Endodermal cell (in vitro differentiated cells): ENCODE measurements at regions not wholly inside any gene's neighbourhood (a gene's known extent, or its start where the extent isn't known, plus 50 kb on each side); places are given as distances from the start of the nearest gene placed in this dataset.

Source experiments
- DNase-seq: peaks from one replicate; pipeline ENCODE4 v3.0.0-alpha.2; 2017
- H3K27ac ChIP-seq: 2 replicates; pipeline ENCODE4 v1.5.1; 2013; ENCODE audit warnings: mild to moderate bottlenecking, low read depth, low read length, moderate library complexity
- H3K27me3 ChIP-seq: 2 replicates; pipeline ENCODE4 v1.6.1; 2013; ENCODE audit warnings: mild to moderate bottlenecking, low read length, moderate library complexity; ENCODE audit not compliant: insufficient read depth, control insufficient read depth, poor library complexity, severe bottlenecking
- H3K36me3 ChIP-seq: 2 replicates; pipeline ENCODE4 v1.7.0; 2013; ENCODE audit warnings: mild to moderate bottlenecking, low read length, moderate library complexity; ENCODE audit not compliant: control insufficient read depth, insufficient read depth
- H3K4me1 ChIP-seq: one replicate; pipeline ENCODE4 v1.7.0; 2013; ENCODE audit warnings: low read length; ENCODE audit not compliant: control insufficient read depth, insufficient read depth
- H3K4me3 ChIP-seq: 2 replicates; pipeline ENCODE4 v1.5.1; 2013; ENCODE audit warnings: mild to moderate bottlenecking, low read length, moderate library complexity
- H3K9ac ChIP-seq: 2 replicates; pipeline ENCODE4 v1.6.1; 2013; ENCODE audit warnings: mild to moderate bottlenecking, low read length, moderate library complexity; ENCODE audit not compliant: poor library complexity, severe bottlenecking; ENCODE audit errors: extremely low read depth
- H3K9me3 ChIP-seq: 2 replicates; pipeline ENCODE4 v1.6.1; 2013; ENCODE audit warnings: mild to moderate bottlenecking, low read length, moderate library complexity; ENCODE audit not compliant: control insufficient read depth
- H3K27ac Mint-ChIP-seq: 2 replicates; pipeline ENCODE4 v1.8.0; 2020; ENCODE audit warnings: mixed read lengths
- H3K27me3 Mint-ChIP-seq: 2 replicates; pipeline ENCODE4 v1.8.0; 2021; ENCODE audit warnings: mild to moderate bottlenecking, mixed read lengths; ENCODE audit not compliant: insufficient read depth
- H3K36me3 Mint-ChIP-seq: 2 replicates; pipeline ENCODE4 v1.8.0; 2020; ENCODE audit warnings: low read depth, mixed read lengths
- H3K4me1 Mint-ChIP-seq: 2 replicates; pipeline ENCODE4 v1.8.0; 2020; ENCODE audit warnings: mixed read lengths
- H3K4me3 Mint-ChIP-seq: 2 replicates; pipeline ENCODE4 v1.8.0; 2020; ENCODE audit warnings: mild to moderate bottlenecking, moderate library complexity, mixed read lengths
- H3K9me3 Mint-ChIP-seq: 2 replicates; pipeline ENCODE4 v1.8.0; 2020; ENCODE audit warnings: mild to moderate bottlenecking, mixed read lengths
- WGBS, 2 experiments: methylation state at CpG; one replicate each; pipeline versions ENCODE4 v1.1.5 to v1.1.7; 2013; ENCODE audit warnings: missing lambda C conversion rate in 2 of 2, mixed read lengths in 1 of 2; ENCODE audit not compliant: insufficient coverage in 1 of 2, insufficient read length in 1 of 2; 5-methylcytosine and 5-hydroxymethylcytosine counted together
- TF ChIP-seq, protein P1 (sequence below): fragments of 200-600 bp; sonication (generic); conservative IDR thresholded peaks from 2 replicates; pipeline ENCODE4 v1.5.0; 2021; ENCODE audit warnings: antibody characterized with exemption, mild to moderate bottlenecking

- Mint-ChIP-seq H3K36me3 (no peaks in the 10 kb centered on the region), H3K9me3 (no peaks in the 10 kb centered on the region), H3K4me1 (peaks cover 12% of the 10 kb centered on the region), H3K27ac (no peak overlapping the region), H3K4me3 (no peak overlapping the region), H3K27me3 (peaks cover 11% of the 10 kb centered on the region)
- H3K9me3 ChIP-seq = no peaks in the 10 kb centered on the region
- H3K27ac ChIP-seq = no peak overlapping the region
- WGBS, 2 experiments = 88 to 93% methylated on average over 2 of the region's 2 CpGs
- H3K4me1 ChIP-seq = no peaks in the 10 kb centered on the region
- DNase-seq = no peak
- TF ChIP-seq, protein P1, sequence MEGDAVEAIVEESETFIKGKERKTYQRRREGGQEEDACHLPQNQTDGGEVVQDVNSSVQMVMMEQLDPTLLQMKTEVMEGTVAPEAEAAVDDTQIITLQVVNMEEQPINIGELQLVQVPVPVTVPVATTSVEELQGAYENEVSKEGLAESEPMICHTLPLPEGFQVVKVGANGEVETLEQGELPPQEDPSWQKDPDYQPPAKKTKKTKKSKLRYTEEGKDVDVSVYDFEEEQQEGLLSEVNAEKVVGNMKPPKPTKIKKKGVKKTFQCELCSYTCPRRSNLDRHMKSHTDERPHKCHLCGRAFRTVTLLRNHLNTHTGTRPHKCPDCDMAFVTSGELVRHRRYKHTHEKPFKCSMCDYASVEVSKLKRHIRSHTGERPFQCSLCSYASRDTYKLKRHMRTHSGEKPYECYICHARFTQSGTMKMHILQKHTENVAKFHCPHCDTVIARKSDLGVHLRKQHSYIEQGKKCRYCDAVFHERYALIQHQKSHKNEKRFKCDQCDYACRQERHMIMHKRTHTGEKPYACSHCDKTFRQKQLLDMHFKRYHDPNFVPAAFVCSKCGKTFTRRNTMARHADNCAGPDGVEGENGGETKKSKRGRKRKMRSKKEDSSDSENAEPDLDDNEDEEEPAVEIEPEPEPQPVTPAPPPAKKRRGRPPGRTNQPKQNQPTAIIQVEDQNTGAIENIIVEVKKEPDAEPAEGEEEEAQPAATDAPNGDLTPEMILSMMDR = no peak
- peaks cover 13% of the 10 kb centered on the region for H3K27me3 ChIP-seq
- H3K36me3 ChIP-seq = no peaks in the 10 kb centered on the region
- H3K9ac ChIP-seq = no peak overlapping the region
- no peak overlapping the region for H3K4me3 ChIP-seq
These were observed 348.5 kb upstream of the RIOK2 start for GRCh38 chr5:97531549-97531948.

DNA sequence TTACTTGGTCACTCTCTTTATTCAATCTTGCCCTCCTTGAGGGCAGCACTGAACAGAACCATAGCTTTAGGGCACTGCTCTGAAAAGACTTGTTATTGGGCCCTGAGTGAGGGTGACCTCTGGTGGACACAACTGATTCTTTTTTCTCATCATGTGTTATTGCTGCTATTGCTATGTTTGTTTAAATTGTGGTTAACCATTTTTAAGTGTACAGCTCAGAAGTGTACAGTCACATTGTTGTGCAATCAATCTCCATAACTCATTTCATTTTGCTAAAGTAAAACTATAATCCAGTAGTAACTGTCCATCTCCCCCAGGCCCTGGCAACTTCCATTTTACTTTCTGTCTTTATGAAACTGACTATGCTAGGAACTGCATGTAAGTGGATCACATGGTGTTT lies 351.1 kb upstream of the RIOK2 start:
- H3K9me3 ChIP-seq = no peaks in the 10 kb centered on the region
- H3K27ac Mint-ChIP-seq = no peak overlapping the region
- H3K4me1 ChIP-seq = no peaks in the 10 kb centered on the region
- no peak overlapping the region for H3K4me3 Mint-ChIP-seq
- H3K36me3 Mint-ChIP-seq = no peaks in the 10 kb centered on the region
- H3K27me3 Mint-ChIP-seq = peaks cover 11% of the 10 kb centered on the region
- H3K9me3 Mint-ChIP-seq = no peaks in the 10 kb centered on the region
- H3K4me3 ChIP-seq = no peak overlapping the region
- H3K9ac ChIP-seq = no peak overlapping the region
- TF ChIP-seq, protein P1 = peak; percentile 87
- no peak overlapping the region for H3K27ac ChIP-seq
- H3K36me3 ChIP-seq = no peaks in the 10 kb centered on the region
- DNase-seq = peak; percentile 66
- peaks cover 12% of the 10 kb centered on the region for H3K4me1 Mint-ChIP-seq
- H3K27me3 ChIP-seq = peaks cover 13% of the 10 kb centered on the region

DNA sequence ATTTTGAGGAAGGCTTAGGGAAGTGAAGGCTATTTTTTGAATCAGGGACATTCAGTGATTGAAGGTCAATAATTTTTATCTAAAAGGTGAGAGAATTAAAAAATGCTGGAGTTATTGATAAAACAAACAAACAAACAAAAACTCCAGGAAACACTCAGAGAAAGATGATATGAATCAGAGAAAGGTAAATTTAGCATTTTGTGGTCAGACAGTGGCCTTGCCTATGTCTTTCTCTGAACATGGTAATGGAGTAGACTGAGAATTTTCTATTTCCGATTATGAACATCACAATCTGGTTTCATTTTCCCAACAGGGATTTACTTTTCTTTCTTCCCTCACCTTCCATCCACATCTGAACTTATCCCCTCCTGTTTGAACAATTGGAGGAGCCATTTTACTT lies 353.6 kb upstream of the RIOK2 start:
- H3K4me3 ChIP-seq = no peak overlapping the region
- 81% methylated on average over 1 of the region's 1 CpG; no CpG with 5 or more reads in 1 of the 2 experiments for WGBS, 2 experiments
- TF ChIP-seq, protein P1 = no peak

More for the DNA sequence above, 353.6 kb upstream of the RIOK2 start:
- Histone ChIP-seq H3K27me3 (peaks cover 5% of the 10 kb centered on the region), H3K36me3 (no peaks in the 10 kb centered on the region), H3K9me3 (no peaks in the 10 kb centered on the region), H3K27ac (no peak overlapping the region), H3K4me1 (no peaks in the 10 kb centered on the region), H3K9ac (no peak overlapping the region)
- no peak overlapping the region for H3K4me3 Mint-ChIP-seq
- H3K4me1 Mint-ChIP-seq = peaks cover 12% of the 10 kb centered on the region
- DNase-seq = no peak
- peaks cover 9% of the 10 kb centered on the region for H3K9me3 Mint-ChIP-seq
- no peak overlapping the region for H3K27ac Mint-ChIP-seq
- no peaks in the 10 kb centered on the region for H3K36me3 Mint-ChIP-seq
- H3K27me3 Mint-ChIP-seq = peaks cover 4% of the 10 kb centered on the region
